ENCODE measurements at regions not wholly inside any gene's neighbourhood (a gene's known extent, or its start where the extent isn't known, plus 50 kb on each side); places are given as distances from the start of the nearest gene placed in this dataset.

DNA sequence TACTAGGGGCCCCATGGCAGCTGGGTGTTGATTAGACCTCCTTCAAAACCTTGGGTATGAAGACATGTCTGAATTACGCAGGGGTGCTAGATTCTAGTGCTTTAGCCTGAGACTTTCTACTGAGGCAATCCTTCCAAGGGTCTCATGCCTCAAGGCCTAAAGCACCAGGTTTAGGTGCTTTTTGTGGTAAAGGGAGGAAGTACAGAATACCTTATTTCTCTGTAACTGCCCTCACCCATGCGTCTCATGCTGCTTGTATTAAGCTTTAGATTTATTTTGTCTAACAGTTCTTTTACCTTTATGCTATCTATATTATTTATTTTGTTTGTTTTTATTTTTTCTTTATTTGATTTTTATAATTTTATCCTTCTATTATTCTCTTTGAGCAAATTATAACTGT is 190.2 kb upstream of the GK2 start:
- TF ChIP-seq POLR2AphosphoS5 (IDR thresholded peaks at IDR 0.05; ENCODE audit: borderline replicate concordance, low read depth, low read length) (no peak), EZH2 (IDR thresholded peaks at IDR 0.05) (no peak)

Measured in SK-N-MC (cell line).